Forelimb muscle (tissue), 1 donor: ENCODE measurements at regions not wholly inside any gene's neighbourhood (a gene's known extent, or its start where the extent isn't known, plus 50 kb on each side); places are given as distances from the start of the nearest gene placed in this dataset.
"Not testable (repeated sequence)": the region's sequence is repeated elsewhere in the genome, so short reads cannot be mapped to it uniquely, and the experiment has no call there.

Source experiments
- DNase-seq: peaks from one replicate; pipeline ENCODE4 v3.0.0-alpha.2; 2013; ENCODE audit warnings: low read depth

- DNase-seq, result peak; percentile 68
These were observed 108.3 kb upstream of the ARSJ start for GRCh38 chr4:114087596-114088230.

GRCh38 chr4:114088481-114088880, 109.0 kb upstream of the ARSJ start:
- no peak for DNase-seq

GRCh38 chr4:114091546-114091945, 112.1 kb upstream of the ARSJ start:
- DNase-seq, result no peak

GRCh38 chr4:114093221-114093715, 113.8 kb upstream of the ARSJ start:
- no peak for DNase-seq

GRCh38 chr4:114100288-114101031, 121.0 kb upstream of the ARSJ start:
- DNase-seq, result no peak

- DNase-seq, result no peak
These were observed 124.5 kb upstream of the ARSJ start for GRCh38 chr4:114103908-114104307.

- no peak for DNase-seq
These were observed 129.4 kb upstream of the ARSJ start for GRCh38 chr4:114108869-114109268.

- DNase-seq, result no peak
These were observed 130.3 kb upstream of the ARSJ start for GRCh38 chr4:114109776-114110175.

- no peak for DNase-seq
These were observed 136.1 kb upstream of the ARSJ start for GRCh38 chr4:114115526-114115925.

GRCh38 chr4:114116861-114117260, 137.4 kb upstream of the ARSJ start:
- DNase-seq, result no peak

GRCh38 chr4:114121221-114121620, 141.8 kb upstream of the ARSJ start:
- no peak for DNase-seq

GRCh38 chr4:114132199-114132598, 152.8 kb upstream of the ARSJ start:
- no peak for DNase-seq

- DNase-seq, result no peak
These were observed 153.4 kb upstream of the ARSJ start for GRCh38 chr4:114132830-114133229.

GRCh38 chr4:114136069-114136468, 156.6 kb upstream of the ARSJ start:
- DNase-seq, result no peak

GRCh38 chr4:114137984-114138383, 158.5 kb upstream of the ARSJ start:
- no peak for DNase-seq

- DNase-seq, result no peak
These were observed 167.6 kb upstream of the ARSJ start for GRCh38 chr4:114146947-114147618.

GRCh38 chr4:114147619-114148208, 168.3 kb upstream of the ARSJ start:
- not testable (repeated sequence) for DNase-seq

GRCh38 chr4:114148372-114149070, 169.1 kb upstream of the ARSJ start:
- DNase-seq, result not testable (repeated sequence)

GRCh38 chr4:114156371-114156770, 176.9 kb upstream of the ARSJ start:
- no peak for DNase-seq

- DNase-seq, result no peak
These were observed 182.4 kb upstream of the ARSJ start for GRCh38 chr4:114161809-114162208.

GRCh38 chr4:114163051-114163450, 183.6 kb upstream of the ARSJ start:
- DNase-seq, result no peak

GRCh38 chr4:114173968-114174367, 194.5 kb upstream of the ARSJ start:
- no peak for DNase-seq
